ENCODE measurements at regions not wholly inside any gene's neighbourhood (a gene's known extent, or its start where the extent isn't known, plus 50 kb on each side); places are given as distances from the start of the nearest gene placed in this dataset.

DNA sequence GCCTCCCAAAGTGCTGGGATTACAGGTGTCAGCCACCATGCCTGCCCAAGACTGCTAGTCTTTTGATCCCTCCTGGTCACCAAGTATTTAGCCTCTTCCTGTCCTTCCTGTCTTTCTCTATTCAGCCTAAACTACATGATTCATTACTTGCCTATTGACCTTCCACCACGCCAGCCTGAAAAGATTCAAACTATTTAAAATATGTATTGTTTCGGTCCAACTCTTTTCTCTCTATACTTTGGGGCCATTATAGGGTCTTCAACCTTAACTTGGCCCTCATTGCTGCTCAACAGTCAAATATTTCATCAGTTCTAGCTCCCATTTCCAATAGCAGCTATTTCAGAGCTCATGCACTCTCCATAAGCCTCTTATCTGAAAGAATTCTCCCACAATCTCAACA is 153.0 kb downstream of the TNFSF18 start:
- TF ChIP-seq CTCF (conservative IDR thresholded peaks at IDR 0.05; ENCODE audit: low read depth, low read length) (no peak), EZH2 (IDR thresholded peaks at IDR 0.05; ENCODE audit: borderline replicate concordance, low read depth, low read length, poor library complexity, severe bottlenecking) (no peak)
